Heart left ventricle (tissue), 16 donors: ENCODE measurements at regions not wholly inside any gene's neighbourhood (a gene's known extent, or its start where the extent isn't known, plus 50 kb on each side); places are given as distances from the start of the nearest gene placed in this dataset.
A peak's percentile ranks its signal among the peaks of the same experiment; 100 is the strongest.

ENCODE experiments used
- ATAC-seq, 4 donors: fragments of 200-7000 bp; cut with Tn5 transposase; one replicate each; pipeline ENCODE4 v1.9.1; 2020 to 2022; ENCODE audit warnings: moderate library complexity in 4 of 4, mild to moderate bottlenecking in 3 of 4, moderate number of reproducible peaks in 1 of 4
- DNase-seq, 5 donors: peaks; one replicate each; pipeline ENCODE4 v3.0.0-alpha.2; 2020
- H3K27ac ChIP-seq, 12 donors: fragments of 200-600 bp; sonication (generic) in 4 of 12; one replicate each; pipeline versions ENCODE4 v1.5.0 to v1.8.0; 2016 to 2022; ENCODE audit warnings: mild to moderate bottlenecking in 2 of 12
- H3K27me3 ChIP-seq, 9 donors: fragments of 200-600 bp; sonication (generic) in 2 of 9; one replicate each; pipeline versions ENCODE4 v1.5.1 to v1.8.0; 2016 to 2022; ENCODE audit warnings: mild to moderate bottlenecking in 3 of 9
- H3K36me3 ChIP-seq, 9 donors: fragments of 200-600 bp; sonication (generic) in 2 of 9; one replicate each; pipeline versions ENCODE4 v1.5.0 to v1.8.0; 2018 to 2022; ENCODE audit warnings: mild to moderate bottlenecking in 2 of 9
- H3K4me1 ChIP-seq, 12 donors: fragments of 200-600 bp; sonication (generic) in 4 of 12; one replicate each; pipeline versions ENCODE4 v1.5.0 to v1.8.0; 2016 to 2022; ENCODE audit warnings: mild to moderate bottlenecking in 3 of 12
- H3K4me3 ChIP-seq, 12 donors: fragments of 200-600 bp; sonication (generic) in 4 of 12; one replicate each; pipeline versions ENCODE4 v1.5.0 to v1.8.0; 2017 to 2022; ENCODE audit warnings: mild to moderate bottlenecking in 9 of 12, moderate library complexity in 4 of 12
- H3K9me3 ChIP-seq, 12 donors: fragments of 200-600 bp; sonication (generic) in 4 of 12; one replicate each; pipeline versions ENCODE4 v1.5.0 to v1.8.0; 2016 to 2022; ENCODE audit warnings: mild to moderate bottlenecking in 1 of 12
- POLR2A ChIP-seq, 2 donors: fragments of 450-650 bp; IDR thresholded peaks; one replicate each; pipeline ENCODE4 v1.6.1; 2017; ENCODE audit warnings: antibody characterized with exemption in 2 of 2, mild to moderate bottlenecking in 2 of 2, moderate library complexity in 2 of 2
- WGBS, 4 donors: extraction: QIAGEN DNeasy Blood & Tissue Kit in 2 of 4; methylation state at CpG; one replicate each; pipeline versions ENCODE4 v1.1.5 to v1.1.7; 2013 to 2018; 5-methylcytosine and 5-hydroxymethylcytosine counted together
- intact Hi-C, 10 donors: fragments of 100-400 bp; cut with DNase I; formaldehyde crosslinking; loops; one replicate each; pipeline versions ENCODE4 v1.11.1 to v1.14.2; 2022
- TF ChIP-seq, protein P1 (sequence below), 12 donors: fragments of 200-600 bp; sonication (generic) in 4 of 12; IDR thresholded peaks; one replicate each; pipeline versions ENCODE4 v1.5.0 to v1.8.0; 2018 to 2022; ENCODE audit warnings: antibody characterized with exemption in 12 of 12, mild to moderate bottlenecking in 5 of 12
- donor health status: ischemic (EF 13 %, LVEDD 7.1; RV severe dilation, severe dysfunction).
- donor health status: healthy with polysubstance abuse.
- donor health status: DM: no; HTN: yes; CAD: no.
- donor health status: DM: no; HTN: no; CAD: no.
- donor health status: ischemic (EF 25% LVEDD 6.9; RV normal size, moderate dysfunction).
- donor health status: ischemic (EF 25% LVEDD 5.7; RV mildly dilated, moderate dysfunction).
- donor health status: healthy.
- donor health status: DM: yes; HTN: yes; CAD: no.
- donor health status: ischemic (EF 35%, LVEDD 5.7; RV mildly dilated, moderate dysfunction).
- donor health status: nonischemic (EF 11% LVEDD 7.7; RV severe dilation, severe dysfunction).
- donor health status: DM: yes; HTN: yes; CAD: no.
- donor health status: PGD.
- donor health status: ischemic (EF 29% LVEDD 5.4; RV normal size, mild dysfunction).
- donor health status: nonischemic (EF 23%, LVEDD 6.1; RV moderate dilation, normal function).

DNA sequence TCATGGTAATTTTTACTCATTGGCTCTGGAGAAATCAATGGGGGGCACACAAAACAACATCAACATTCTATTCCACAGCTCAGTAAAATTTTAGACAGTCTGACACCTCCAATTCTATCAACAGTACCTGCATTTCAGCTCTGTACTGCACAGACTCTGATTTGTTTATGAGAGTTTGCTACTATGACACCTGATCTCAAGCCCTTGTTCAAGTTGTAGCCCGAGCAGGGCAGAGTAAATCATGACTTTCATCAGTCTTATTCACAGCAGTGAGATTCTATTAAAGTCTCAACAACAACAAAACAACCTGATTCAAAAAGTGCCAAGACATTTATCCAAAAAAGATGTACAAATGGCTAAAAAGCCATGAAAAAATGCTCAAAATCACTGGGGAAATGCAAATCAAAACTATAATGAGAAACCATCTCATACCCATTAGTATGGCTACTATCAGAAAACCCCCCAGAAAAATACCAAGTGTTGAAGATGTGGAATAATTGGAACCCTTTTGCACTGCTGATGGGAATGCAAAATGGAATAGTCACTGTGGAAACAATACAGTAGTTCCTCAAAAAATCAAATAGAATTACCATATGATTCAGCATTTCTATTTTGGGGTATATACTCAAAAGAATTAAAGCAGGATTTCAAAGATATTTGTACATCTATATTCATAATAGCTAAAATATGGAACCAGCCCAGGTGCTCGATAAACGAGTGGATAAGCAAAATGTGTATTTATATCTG lies 71.7 kb upstream of the RBMS1 start:
- intact Hi-C loops: no loop called here
- DNase-seq (no peak), ATAC-seq (no peak)
- Histone ChIP-seq H3K4me3 (no peak overlapping the region), H3K36me3 (no peaks in the 10 kb centered on the region), H3K9me3 (no peaks in the 10 kb centered on the region), H3K4me1 (peaks cover 0 to 58% (median 0%) of the 10 kb centered on the region in 12 donors), H3K27ac (no peak overlapping the region), H3K27me3 (no peaks in the 10 kb centered on the region)
- TF ChIP-seq, protein P1, sequence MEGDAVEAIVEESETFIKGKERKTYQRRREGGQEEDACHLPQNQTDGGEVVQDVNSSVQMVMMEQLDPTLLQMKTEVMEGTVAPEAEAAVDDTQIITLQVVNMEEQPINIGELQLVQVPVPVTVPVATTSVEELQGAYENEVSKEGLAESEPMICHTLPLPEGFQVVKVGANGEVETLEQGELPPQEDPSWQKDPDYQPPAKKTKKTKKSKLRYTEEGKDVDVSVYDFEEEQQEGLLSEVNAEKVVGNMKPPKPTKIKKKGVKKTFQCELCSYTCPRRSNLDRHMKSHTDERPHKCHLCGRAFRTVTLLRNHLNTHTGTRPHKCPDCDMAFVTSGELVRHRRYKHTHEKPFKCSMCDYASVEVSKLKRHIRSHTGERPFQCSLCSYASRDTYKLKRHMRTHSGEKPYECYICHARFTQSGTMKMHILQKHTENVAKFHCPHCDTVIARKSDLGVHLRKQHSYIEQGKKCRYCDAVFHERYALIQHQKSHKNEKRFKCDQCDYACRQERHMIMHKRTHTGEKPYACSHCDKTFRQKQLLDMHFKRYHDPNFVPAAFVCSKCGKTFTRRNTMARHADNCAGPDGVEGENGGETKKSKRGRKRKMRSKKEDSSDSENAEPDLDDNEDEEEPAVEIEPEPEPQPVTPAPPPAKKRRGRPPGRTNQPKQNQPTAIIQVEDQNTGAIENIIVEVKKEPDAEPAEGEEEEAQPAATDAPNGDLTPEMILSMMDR (IDR thresholded peaks at IDR 0.05): no peak
- no peak for TF ChIP-seq POLR2A (IDR thresholded peaks at IDR 0.05)
- WGBS, 4 donors: 80 to 89% (median 83%) methylated on average over 3 of the region's 3 CpGs

DNA sequence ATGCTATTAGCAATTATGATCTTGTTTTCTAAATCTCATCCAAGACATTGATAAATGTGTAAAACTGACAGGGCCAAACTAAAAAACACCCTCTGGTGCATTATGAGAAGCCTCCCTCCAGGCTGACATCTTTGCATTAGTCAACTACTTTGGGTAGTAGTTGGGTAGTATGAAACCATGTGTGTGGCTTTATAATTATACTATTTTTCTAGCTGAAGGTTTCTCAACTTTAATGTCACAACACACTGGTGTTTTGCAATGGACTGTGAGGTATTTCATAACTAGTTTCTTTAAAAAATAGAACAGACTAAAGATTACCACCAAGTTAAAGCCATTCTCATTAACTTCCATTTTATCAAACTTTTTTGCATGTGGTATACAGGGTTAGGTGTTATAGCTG lies 73.1 kb upstream of the RBMS1 start:
- ATAC-seq (peak in 2 of 4 donors; percentile 43 to 65), DNase-seq (no peak)
- peaks cover 0 to 54% (median 0%) of the 10 kb centered on the region in 12 donors for H3K4me1 ChIP-seq
- TF ChIP-seq POLR2A (IDR thresholded peaks at IDR 0.05): no peak
- TF ChIP-seq, protein P1 (IDR thresholded peaks at IDR 0.05): no peak
- H3K27me3 ChIP-seq: no peaks in the 10 kb centered on the region
- H3K9me3 ChIP-seq: peaks cover 0 to 3% (median 0%) of the 10 kb centered on the region in 12 donors
- no peaks in the 10 kb centered on the region for H3K36me3 ChIP-seq
- H3K27ac ChIP-seq: peak overlapping the region in 1 of 12 donors; percentile 68
- intact Hi-C loops: no loop called here
- H3K4me3 ChIP-seq: no peak overlapping the region

DNA sequence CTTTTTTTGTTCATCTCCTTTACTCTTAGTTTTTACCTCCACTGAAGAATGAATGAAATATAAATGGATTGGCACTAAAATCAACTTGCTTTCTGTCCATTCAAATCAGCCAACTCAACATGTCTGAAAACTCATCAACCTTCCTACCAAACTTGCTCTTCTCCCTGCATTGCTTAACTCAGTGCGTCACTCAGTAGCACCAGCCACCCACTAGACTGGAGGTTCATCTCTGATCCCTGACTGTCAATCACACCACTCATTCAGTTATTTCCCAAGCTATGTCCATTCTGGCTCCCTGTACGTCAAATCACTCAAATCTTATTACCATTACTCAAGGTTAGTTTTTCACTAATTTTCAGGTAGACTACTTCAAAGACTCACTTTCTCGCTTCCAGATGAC lies 75.2 kb upstream of the RBMS1 start:
- Histone ChIP-seq H3K27me3 (no peaks in the 10 kb centered on the region), H3K4me1 (peaks cover 0 to 47% (median 0%) of the 10 kb centered on the region in 12 donors), H3K36me3 (no peaks in the 10 kb centered on the region), H3K4me3 (no peak overlapping the region), H3K9me3 (peaks cover 0 to 19% (median 2%) of the 10 kb centered on the region in 12 donors), H3K27ac (no peak overlapping the region)
- DNase-seq: no peak
- TF ChIP-seq, protein P1 (IDR thresholded peaks at IDR 0.05): no peak
- no peak for TF ChIP-seq POLR2A (IDR thresholded peaks at IDR 0.05)
- WGBS, 4 donors: 96 to 98% (median 98%) methylated on average over 3 of the region's 3 CpGs
- ATAC-seq: no peak
- intact Hi-C loops: no loop called here

DNA sequence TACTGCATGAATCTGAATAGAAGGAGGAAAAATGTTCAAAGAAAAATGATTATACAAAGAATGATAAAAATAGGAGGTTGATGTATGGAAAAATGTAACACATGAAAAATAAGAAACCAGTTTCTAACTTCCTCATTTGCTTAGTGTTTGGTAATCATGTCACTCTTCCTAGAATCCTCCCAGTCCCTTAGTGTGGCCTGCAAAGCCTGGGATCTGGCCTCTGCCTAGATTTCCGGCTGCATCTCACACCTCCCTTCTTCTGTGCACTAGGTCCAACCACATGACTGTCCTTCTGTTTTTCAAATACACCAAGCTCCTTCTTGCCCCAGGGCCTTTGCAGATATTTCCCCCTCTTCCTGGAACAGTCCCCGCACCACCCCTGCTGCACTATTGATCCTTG lies 76.8 kb upstream of the RBMS1 start:
- DNase-seq (peak in 1 of 5 donors; percentile 42), ATAC-seq (peak in 3 of 4 donors; percentile 37 to 72 (median 59))
- WGBS, 4 donors: 79 to 95% (median 87%) methylated on average over 2 of the region's 2 CpGs
- TF ChIP-seq POLR2A (IDR thresholded peaks at IDR 0.05): no peak
- TF ChIP-seq, protein P1 (IDR thresholded peaks at IDR 0.05): no peak
- Histone ChIP-seq H3K27me3 (no peaks in the 10 kb centered on the region), H3K36me3 (no peaks in the 10 kb centered on the region), H3K4me3 (no peak overlapping the region), H3K27ac (peak overlapping the region in 1 of 12 donors; percentile 44), H3K4me1 (peaks cover 0 to 51% (median 0%) of the 10 kb centered on the region in 12 donors), H3K9me3 (peaks cover 0 to 19% (median 2%) of the 10 kb centered on the region in 12 donors)
- intact Hi-C loops: no loop called here
